ENCODE measurements at regions not wholly inside any gene's neighbourhood (a gene's known extent, or its start where the extent isn't known, plus 50 kb on each side); places are given as distances from the start of the nearest gene placed in this dataset.

- H3K4me3 ChIP-seq: no peak overlapping the region
- H3K9me3 ChIP-seq: no peaks in the 10 kb centered on the region
- H3K27ac ChIP-seq: peak overlapping the region; percentile 7 to 32
- no peaks in the 10 kb centered on the region for H3K27me3 ChIP-seq
- H3K36me3 ChIP-seq: no peaks in the 10 kb centered on the region
- no peak for TF ChIP-seq POLR2AphosphoS5 (IDR thresholded peaks at IDR 0.05)
- TF ChIP-seq CTCF (IDR thresholded peaks at IDR 0.05): no peak
- TF ChIP-seq POLR2A (IDR thresholded peaks at IDR 0.05): no peak
- intact Hi-C loops (cut with DNase I; ENCODE audit: low total_unique reads): no loop called here
- peaks cover 0 to 4% of the 10 kb centered on the region in 2 donors for H3K4me1 ChIP-seq
- peak in 1 of 2 donors; percentile 23 for DNase-seq (ENCODE audit: low spot score in 2 of 2)
Observed at GRCh38 chr5:52725065-52725746, 62.5 kb upstream of the ITGA1 start.

- TF ChIP-seq POLR2A (IDR thresholded peaks at IDR 0.05) (no peak), POLR2AphosphoS5 (IDR thresholded peaks at IDR 0.05) (no peak), CTCF (IDR thresholded peaks at IDR 0.05) (no peak)
- intact Hi-C loops (cut with DNase I; ENCODE audit: low total_unique reads): no loop called here
Observed at GRCh38 chr5:52725808-52726207, 61.9 kb upstream of the ITGA1 start.

DNA sequence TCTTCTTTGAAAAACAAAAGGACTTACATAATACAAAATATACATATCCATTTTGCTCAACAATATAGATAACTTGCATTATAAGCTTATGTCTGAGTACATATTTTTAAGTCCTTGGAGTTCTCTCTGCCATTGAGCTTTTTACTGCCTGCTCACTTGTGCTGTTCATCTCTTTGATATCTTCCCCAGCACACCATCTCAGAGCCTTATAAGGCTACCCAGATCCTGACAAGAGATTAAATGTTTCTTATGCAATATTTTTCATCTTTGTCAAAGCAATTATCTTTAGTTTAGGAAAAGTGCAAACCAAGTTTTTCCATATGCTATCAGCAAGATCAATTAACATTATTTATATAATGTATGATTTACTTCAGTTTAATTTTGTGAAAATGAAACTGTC is 60.7 kb upstream of the ITGA1 start:
- no peak for DNase-seq (ENCODE audit: low spot score in 2 of 2)
- H3K4me3 ChIP-seq: no peak overlapping the region
- H3K27me3 ChIP-seq: no peaks in the 10 kb centered on the region
- peak overlapping the region; percentile 9 to 36 for H3K27ac ChIP-seq
- H3K4me1 ChIP-seq: peaks cover 0 to 4% of the 10 kb centered on the region in 2 donors
- H3K36me3 ChIP-seq: no peaks in the 10 kb centered on the region
- intact Hi-C loops (cut with DNase I; ENCODE audit: low total_unique reads): no loop called here
- no peak for TF ChIP-seq POLR2AphosphoS5 (IDR thresholded peaks at IDR 0.05)
- no peak for TF ChIP-seq POLR2A (IDR thresholded peaks at IDR 0.05)
- TF ChIP-seq CTCF (IDR thresholded peaks at IDR 0.05): no peak
- no peaks in the 10 kb centered on the region for H3K9me3 ChIP-seq

More at GRCh38 chr5:52725808-52726207, 61.9 kb upstream of the ITGA1 start:
- Histone ChIP-seq H3K36me3 (no peaks in the 10 kb centered on the region), H3K4me3 (no peak overlapping the region), H3K27me3 (no peaks in the 10 kb centered on the region), H3K9me3 (no peaks in the 10 kb centered on the region), H3K27ac (peak overlapping the region in 1 of 2 donors; percentile 32), H3K4me1 (peaks cover 0 to 4% of the 10 kb centered on the region in 2 donors)
- no peak for DNase-seq (ENCODE audit: low spot score in 2 of 2)

DNA sequence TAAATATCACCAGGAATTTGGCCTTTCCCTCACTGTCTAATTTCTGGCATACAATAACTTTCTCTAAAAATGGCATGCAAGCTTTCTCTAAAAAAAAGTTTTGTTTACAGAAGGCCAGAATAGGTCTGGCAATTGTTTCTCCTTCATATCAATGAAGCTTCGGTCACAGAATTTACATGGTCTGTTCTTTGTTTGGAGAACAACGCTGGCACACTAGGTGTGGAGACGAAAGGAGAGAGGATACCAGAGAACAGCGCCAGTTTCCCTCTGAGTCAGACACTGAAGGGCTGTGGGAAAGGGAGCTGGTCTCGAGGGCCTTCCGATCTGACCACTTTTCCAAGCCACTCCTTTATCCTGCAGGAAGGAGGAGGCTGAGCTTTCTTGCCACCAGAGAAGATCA is 60.1 kb upstream of the ITGA1 start:
- H3K4me3 ChIP-seq: no peak overlapping the region
- intact Hi-C loops (cut with DNase I; ENCODE audit: low total_unique reads): no loop called here
- peak in 1 of 2 donors; percentile 22 for DNase-seq (ENCODE audit: low spot score in 2 of 2)
- peak overlapping the region; percentile 27 to 57 for H3K27ac ChIP-seq
- H3K36me3 ChIP-seq: no peaks in the 10 kb centered on the region
- no peak for TF ChIP-seq POLR2A (IDR thresholded peaks at IDR 0.05)
- no peak for TF ChIP-seq POLR2AphosphoS5 (IDR thresholded peaks at IDR 0.05)
- no peak for TF ChIP-seq CTCF (IDR thresholded peaks at IDR 0.05)
- H3K4me1 ChIP-seq: peaks cover 0 to 4% of the 10 kb centered on the region in 2 donors
- H3K27me3 ChIP-seq: no peaks in the 10 kb centered on the region
- H3K9me3 ChIP-seq: no peaks in the 10 kb centered on the region

- Histone ChIP-seq H3K36me3 (no peaks in the 10 kb centered on the region), H3K4me3 (no peak overlapping the region), H3K27ac (peak overlapping the region; percentile 27 to 57), H3K4me1 (peaks cover 0 to 4% of the 10 kb centered on the region in 2 donors), H3K9me3 (no peaks in the 10 kb centered on the region), H3K27me3 (no peaks in the 10 kb centered on the region)
- no peak for DNase-seq (ENCODE audit: low spot score in 2 of 2)
- TF ChIP-seq CTCF (IDR thresholded peaks at IDR 0.05): no peak
- intact Hi-C loops (cut with DNase I; ENCODE audit: low total_unique reads): no loop called here
Observed at GRCh38 chr5:52728224-52728623, 59.5 kb upstream of the ITGA1 start.
